Cardiac fibroblast (primary cell): ENCODE measurements at regions not wholly inside any gene's neighbourhood (a gene's known extent, or its start where the extent isn't known, plus 50 kb on each side); places are given as distances from the start of the nearest gene placed in this dataset.
"Not testable (repeated sequence)": the region's sequence is repeated elsewhere in the genome, so short reads cannot be mapped to it uniquely, and the experiment has no call there.

Experiments used
- DNase-seq, 2 donors: peaks; one replicate each; pipeline versions ENCODE4 v3.0.0 to v3.0.0-alpha.2; 2010; ENCODE audit warnings: low read depth in 2 of 2
- H3K4me3 ChIP-seq, 2 donors: replicated peaks in 1 of 2; 1 replicate in 1 of 2; 2 replicates in 1 of 2; pipeline ENCODE4 v1.5.1; 2011; ENCODE audit warnings: low read depth in 2 of 2, low read length in 2 of 2, mild to moderate bottlenecking in 2 of 2, moderate library complexity in 1 of 2
- TF ChIP-seq, protein P1 (sequence below): IDR thresholded peaks from one replicate; pipeline ENCODE4 v1.5.1; 2011; ENCODE audit warnings: low read depth, mild to moderate bottlenecking, low read length, inconsistent platforms

DNA sequence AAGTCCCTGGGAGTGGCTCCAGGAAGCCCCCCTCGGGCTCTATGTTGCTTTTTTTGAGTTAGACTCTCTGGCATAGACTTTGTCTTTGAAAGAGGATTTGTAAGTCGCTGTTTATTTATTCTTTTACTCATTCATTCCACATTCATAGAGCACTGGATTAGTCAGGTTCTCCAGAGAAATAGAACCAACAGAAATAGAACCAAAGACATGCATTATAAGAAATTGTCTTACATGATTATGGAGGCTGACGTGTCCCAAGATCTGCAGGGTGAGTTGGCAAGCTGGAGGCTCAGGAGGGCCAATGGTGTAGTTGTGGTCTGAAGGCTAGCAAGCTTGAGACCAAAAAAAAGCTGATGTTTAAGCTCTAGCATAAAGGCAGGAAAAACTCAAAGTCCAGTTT, 98.3 kb upstream of the CHD6 start:
- peak in 1 of 2 donors; percentile 38 for DNase-seq
- no peak overlapping the region for H3K4me3 ChIP-seq
- TF ChIP-seq, protein P1, sequence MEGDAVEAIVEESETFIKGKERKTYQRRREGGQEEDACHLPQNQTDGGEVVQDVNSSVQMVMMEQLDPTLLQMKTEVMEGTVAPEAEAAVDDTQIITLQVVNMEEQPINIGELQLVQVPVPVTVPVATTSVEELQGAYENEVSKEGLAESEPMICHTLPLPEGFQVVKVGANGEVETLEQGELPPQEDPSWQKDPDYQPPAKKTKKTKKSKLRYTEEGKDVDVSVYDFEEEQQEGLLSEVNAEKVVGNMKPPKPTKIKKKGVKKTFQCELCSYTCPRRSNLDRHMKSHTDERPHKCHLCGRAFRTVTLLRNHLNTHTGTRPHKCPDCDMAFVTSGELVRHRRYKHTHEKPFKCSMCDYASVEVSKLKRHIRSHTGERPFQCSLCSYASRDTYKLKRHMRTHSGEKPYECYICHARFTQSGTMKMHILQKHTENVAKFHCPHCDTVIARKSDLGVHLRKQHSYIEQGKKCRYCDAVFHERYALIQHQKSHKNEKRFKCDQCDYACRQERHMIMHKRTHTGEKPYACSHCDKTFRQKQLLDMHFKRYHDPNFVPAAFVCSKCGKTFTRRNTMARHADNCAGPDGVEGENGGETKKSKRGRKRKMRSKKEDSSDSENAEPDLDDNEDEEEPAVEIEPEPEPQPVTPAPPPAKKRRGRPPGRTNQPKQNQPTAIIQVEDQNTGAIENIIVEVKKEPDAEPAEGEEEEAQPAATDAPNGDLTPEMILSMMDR = no peak

DNA sequence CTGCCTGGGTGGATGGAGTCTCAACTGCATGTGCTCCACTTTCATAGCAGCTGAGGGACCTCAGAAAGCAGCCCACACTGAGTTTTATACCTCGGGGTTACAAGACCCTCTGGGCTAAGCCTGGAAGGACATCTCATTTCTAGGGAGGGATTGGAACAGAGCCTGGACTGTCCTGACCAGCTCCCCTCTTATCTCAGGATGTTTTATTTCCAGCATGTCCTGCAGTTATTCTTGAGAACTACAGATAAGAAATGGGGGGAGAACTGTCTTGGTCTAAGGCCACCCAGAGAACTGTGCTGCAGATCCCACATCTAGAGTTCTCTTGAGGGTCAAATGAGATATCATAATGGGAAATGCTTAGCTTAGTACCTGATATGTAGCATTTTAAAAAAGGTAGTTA, 97.3 kb upstream of the CHD6 start:
- no peak overlapping the region for H3K4me3 ChIP-seq
- TF ChIP-seq, protein P1 = no peak
- DNase-seq = no peak

DNA sequence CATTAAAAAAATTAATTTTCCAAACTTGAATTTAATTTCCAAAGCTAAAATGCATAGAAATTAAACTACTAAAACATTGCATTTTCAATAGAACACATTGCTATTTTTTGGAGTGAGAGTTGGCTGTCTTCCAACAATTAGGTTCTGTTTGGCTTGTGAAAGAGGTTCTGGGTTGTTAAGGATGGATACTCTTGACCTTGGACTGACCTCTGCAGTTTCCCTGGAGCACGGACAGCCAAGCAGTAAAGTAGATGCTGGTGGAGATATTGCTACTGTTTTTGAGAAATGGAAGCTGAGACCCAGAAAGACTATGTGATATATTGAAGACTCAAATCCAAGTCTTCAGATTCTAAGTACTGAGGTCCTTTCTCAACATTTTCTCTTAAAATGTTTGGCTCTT, 95.9 kb upstream of the CHD6 start:
- no peak for DNase-seq
- TF ChIP-seq, protein P1 = no peak
- H3K4me3 ChIP-seq = no peak overlapping the region

DNA sequence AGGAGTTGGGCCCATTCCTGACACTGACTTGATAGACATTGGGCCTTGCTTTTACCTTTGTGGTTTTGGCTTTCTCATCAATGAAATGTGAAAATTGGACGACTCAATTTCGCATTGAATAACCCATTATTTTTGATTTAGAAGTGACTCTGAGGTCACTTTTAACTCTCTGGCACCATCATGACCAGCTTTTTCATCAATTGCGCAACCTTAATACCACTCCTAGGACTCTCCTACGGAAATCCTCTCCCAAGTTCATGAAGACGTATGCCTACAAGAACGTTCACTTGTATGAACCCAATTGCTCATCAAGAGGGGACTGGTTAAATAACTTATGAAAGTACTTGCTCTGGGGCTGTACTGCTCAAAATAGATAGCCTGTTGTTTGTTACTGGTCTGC, 86.7 kb upstream of the CHD6 start:
- DNase-seq = no peak
- no peak overlapping the region for H3K4me3 ChIP-seq
- TF ChIP-seq, protein P1 = no peak

DNA sequence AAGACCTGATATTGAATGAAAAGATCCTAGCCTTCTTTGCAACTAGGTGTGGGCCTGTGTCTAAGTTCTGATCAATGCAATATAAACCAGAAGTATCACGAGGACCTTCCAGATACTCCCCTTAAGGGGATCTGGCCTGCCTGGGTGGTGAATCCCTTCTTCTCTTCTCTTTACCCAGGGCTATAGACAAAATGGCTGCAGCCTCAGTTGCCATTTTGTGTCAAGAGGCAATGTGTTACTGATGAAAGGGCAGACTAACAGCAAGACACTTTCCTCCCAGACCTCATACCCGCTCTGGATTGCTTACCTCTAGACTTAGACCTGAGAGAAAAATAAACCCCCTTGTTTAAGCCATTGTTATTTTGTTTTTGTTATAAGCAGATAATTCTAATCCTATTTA, 84.5 kb upstream of the CHD6 start:
- H3K4me3 ChIP-seq = no peak overlapping the region
- DNase-seq = no peak
- TF ChIP-seq, protein P1 = no peak

DNA sequence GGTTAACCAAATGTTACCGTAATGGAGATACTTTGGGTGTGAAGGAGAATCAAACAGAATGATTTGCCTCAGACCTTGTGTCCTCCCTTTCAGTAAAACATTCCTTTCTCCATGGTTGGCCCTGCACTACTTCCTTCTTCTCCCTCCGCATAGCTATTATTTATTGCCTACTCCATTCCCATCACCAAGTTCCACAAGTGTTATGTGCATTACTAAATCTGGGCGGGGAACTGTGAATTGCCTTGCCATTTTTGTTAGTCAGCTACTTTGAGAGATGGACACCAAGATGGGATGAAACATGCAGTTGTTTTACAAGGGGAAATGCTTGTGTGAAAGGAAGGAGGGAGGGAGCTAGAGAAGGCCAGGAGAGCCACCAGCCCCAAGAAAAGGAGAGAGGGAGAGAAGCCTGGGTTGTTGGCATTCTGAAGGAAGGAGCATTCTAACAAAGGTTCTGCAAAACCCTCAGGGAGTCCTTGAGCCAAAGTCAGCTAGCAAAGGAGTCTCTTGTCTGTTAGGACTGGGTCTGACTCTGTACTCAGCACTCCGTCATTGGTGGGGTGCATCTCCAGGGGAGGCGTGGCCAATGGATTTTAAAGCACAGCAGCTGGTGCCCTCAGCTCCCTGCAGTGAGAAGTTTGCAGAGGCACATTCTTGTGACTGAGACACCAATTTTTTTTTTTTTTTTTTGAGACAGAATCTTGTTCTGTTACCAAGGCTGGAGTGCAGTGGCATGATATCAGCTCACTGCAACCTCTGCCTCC, 83.6 kb upstream of the CHD6 start:
- TF ChIP-seq, protein P1 = no peak
- no peak for DNase-seq
- no peak overlapping the region for H3K4me3 ChIP-seq

DNA sequence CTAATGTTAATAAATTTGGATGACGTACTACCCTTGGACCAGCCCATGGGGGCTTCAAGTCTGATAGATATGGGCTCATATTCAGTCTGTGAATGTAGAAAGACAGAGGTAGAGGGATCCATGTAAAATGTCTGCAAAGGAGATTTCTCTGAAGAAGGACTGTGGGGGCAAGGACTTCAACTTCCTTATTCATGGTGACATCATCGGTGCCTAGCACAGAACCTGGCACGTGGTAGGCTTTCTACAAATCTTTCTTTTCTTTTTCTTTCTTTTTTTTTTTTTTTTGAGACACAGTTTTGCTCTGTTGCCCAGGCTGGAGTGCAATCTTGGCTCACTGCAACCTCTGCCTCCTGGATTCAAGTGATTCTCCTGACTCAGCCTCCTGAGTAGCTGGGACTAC, 81.5 kb upstream of the CHD6 start:
- H3K4me3 ChIP-seq, DNase-seq: not testable (repeated sequence)
